SK-N-SH (cell line): ENCODE measurements at regions not wholly inside any gene's neighbourhood (a gene's known extent, or its start where the extent isn't known, plus 50 kb on each side); places are given as distances from the start of the nearest gene placed in this dataset.

Source experiments
- CTCF ChIP-seq: fragments of 200-600 bp; sonication (generic); IDR thresholded peaks from 2 replicates; pipeline ENCODE4 v1.6.1; 2017; ENCODE audit warnings: antibody characterized with exemption, mild to moderate bottlenecking, moderate library complexity
- EP300 ChIP-seq, 2 experiments: IDR thresholded peaks; 2 replicates each; pipeline versions ENCODE4 v1.4.0 to v1.6.1; 2012; ENCODE audit warnings: borderline replicate concordance in 1 of 2, low read depth in 1 of 2, low read length in 1 of 2
- GABPA ChIP-seq: IDR thresholded peaks from 2 replicates; pipeline ENCODE4 v1.4.0; 2012; ENCODE audit warnings: low read depth, mild to moderate bottlenecking
- IRF3 ChIP-seq: fragments of 150-350 bp; IDR thresholded peaks from 2 replicates; pipeline ENCODE4 v1.6.1; 2016; ENCODE audit warnings: mild to moderate bottlenecking, low read depth, low read length
- RFX5 ChIP-seq: IDR thresholded peaks from 2 replicates; pipeline ENCODE4 v1.6.1; 2012; ENCODE audit warnings: mild to moderate bottlenecking, improper control_type of control experiment, low read length
- TEAD4 ChIP-seq: IDR thresholded peaks from 2 replicates; pipeline ENCODE4 v1.4.0; 2012; ENCODE audit warnings: mild to moderate bottlenecking, borderline replicate concordance; ENCODE audit not compliant: insufficient read depth

GRCh38 chr6:148203970-148204369 is 138.7 kb upstream of the SASH1 start:
- TF ChIP-seq CTCF (no peak), IRF3 (no peak), EP300 (IDR thresholded peaks at IDR 0.05; ENCODE audit: borderline replicate concordance in 1 of 2, low read depth in 1 of 2, low read length in 1 of 2) (no peak), GABPA (no peak), RFX5 (no peak), TEAD4 (no peak)
